Endothelial cell (in vitro differentiated cells): ENCODE measurements at regions not wholly inside any gene's neighbourhood (a gene's known extent, or its start where the extent isn't known, plus 50 kb on each side); places are given as distances from the start of the nearest gene placed in this dataset.

Experiments
- DNase-seq: peaks from one replicate; pipeline ENCODE4 v3.0.0; 2021; ENCODE audit warnings: low spot score
- H3K27ac Mint-ChIP-seq: one replicate; pipeline ENCODE4 v1.8.0; 2021; ENCODE audit warnings: mixed read lengths, inconsistent platforms; ENCODE audit not compliant: unreplicated experiment
- H3K27me3 Mint-ChIP-seq: one replicate; pipeline ENCODE4 v1.8.0; 2021; ENCODE audit warnings: mild to moderate bottlenecking, moderate library complexity, mixed read lengths, inconsistent platforms; ENCODE audit not compliant: unreplicated experiment
- H3K36me3 Mint-ChIP-seq: one replicate; pipeline ENCODE4 v1.8.0; 2021; ENCODE audit warnings: mild to moderate bottlenecking, low read depth, mixed read lengths, inconsistent platforms; ENCODE audit not compliant: unreplicated experiment
- H3K4me1 Mint-ChIP-seq: one replicate; pipeline ENCODE4 v1.8.0; 2021; ENCODE audit warnings: mild to moderate bottlenecking, mixed read lengths, inconsistent platforms; ENCODE audit not compliant: unreplicated experiment
- H3K4me3 Mint-ChIP-seq: one replicate; pipeline ENCODE4 v1.8.0; 2021; ENCODE audit warnings: mild to moderate bottlenecking, mixed read lengths, inconsistent platforms; ENCODE audit not compliant: unreplicated experiment
- H3K9me3 Mint-ChIP-seq: one replicate; pipeline ENCODE4 v1.8.0; 2021; ENCODE audit warnings: mixed read lengths, inconsistent platforms; ENCODE audit not compliant: unreplicated experiment
- CTCF ChIP-seq: fragments of 200-600 bp; sonication (generic); IDR thresholded peaks from one replicate; pipeline ENCODE4 v1.5.0; 2021; ENCODE audit warnings: antibody characterized with exemption; ENCODE audit not compliant: unreplicated experiment

- Mint-ChIP-seq H3K27me3 (no peaks in the 10 kb centered on the region), H3K9me3 (no peaks in the 10 kb centered on the region), H3K4me1 (no peaks in the 10 kb centered on the region), H3K27ac (no peak overlapping the region), H3K36me3 (no peaks in the 10 kb centered on the region), H3K4me3 (no peak overlapping the region)
- TF ChIP-seq CTCF = no peak
- DNase-seq = no peak
Observed at GRCh38 chr7:53900856-53901528, 641.2 kb upstream of the VSTM2A start.

DNA sequence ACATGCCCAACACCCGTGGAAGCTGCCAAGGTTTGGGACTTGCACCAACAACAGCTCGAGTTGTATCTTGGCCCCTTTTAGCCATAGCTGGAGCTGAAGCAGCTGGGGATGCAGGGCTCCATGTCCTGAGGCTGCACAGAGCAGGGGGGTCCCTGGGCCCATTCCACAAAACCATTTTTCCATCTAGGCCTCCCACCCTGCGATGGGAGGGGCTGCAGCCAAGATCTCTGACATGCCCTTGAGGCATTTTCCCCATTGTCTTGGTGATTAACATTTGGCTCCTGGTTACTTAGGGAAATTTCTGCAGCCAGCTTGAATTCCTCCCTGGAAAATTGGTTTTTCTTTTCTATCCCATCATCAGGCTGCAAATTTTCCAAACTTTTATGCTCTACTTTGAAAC lies 637.8 kb upstream of the VSTM2A start:
- no peak overlapping the region for H3K27ac Mint-ChIP-seq
- no peak overlapping the region for H3K4me3 Mint-ChIP-seq
- no peak for TF ChIP-seq CTCF
- H3K4me1 Mint-ChIP-seq = no peaks in the 10 kb centered on the region
- no peak for DNase-seq
- no peaks in the 10 kb centered on the region for H3K36me3 Mint-ChIP-seq
- H3K9me3 Mint-ChIP-seq = no peaks in the 10 kb centered on the region
- no peaks in the 10 kb centered on the region for H3K27me3 Mint-ChIP-seq

GRCh38 chr7:53917637-53918036 lies 624.5 kb upstream of the VSTM2A start:
- no peak for TF ChIP-seq CTCF
- Mint-ChIP-seq H3K27ac (no peak overlapping the region), H3K9me3 (no peaks in the 10 kb centered on the region), H3K4me1 (no peaks in the 10 kb centered on the region), H3K36me3 (no peaks in the 10 kb centered on the region), H3K4me3 (no peak overlapping the region), H3K27me3 (no peaks in the 10 kb centered on the region)
- no peak for DNase-seq

DNA sequence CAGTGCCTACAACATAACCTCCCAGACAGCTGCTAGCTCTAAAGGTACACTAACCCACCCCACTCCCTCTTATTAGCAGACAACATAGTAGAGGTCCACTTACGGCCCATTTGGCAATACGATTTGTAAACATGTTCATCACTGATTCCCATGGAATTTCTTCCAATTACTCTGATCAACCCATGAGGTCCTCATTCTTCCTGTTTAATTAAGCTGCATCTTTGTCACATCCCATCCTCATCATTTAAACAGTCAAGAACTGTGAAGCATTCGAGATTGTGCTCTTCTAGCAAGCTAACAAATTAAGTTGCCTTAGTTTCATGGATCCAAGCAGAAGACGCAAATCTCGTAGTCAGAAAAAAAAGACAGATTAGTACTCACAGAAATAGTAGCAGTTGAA lies 622.2 kb upstream of the VSTM2A start:
- no peak for TF ChIP-seq CTCF
- DNase-seq = no peak
- no peaks in the 10 kb centered on the region for H3K4me1 Mint-ChIP-seq
- H3K27ac Mint-ChIP-seq = no peak overlapping the region
- no peaks in the 10 kb centered on the region for H3K27me3 Mint-ChIP-seq
- no peaks in the 10 kb centered on the region for H3K36me3 Mint-ChIP-seq
- H3K9me3 Mint-ChIP-seq = no peaks in the 10 kb centered on the region
- H3K4me3 Mint-ChIP-seq = no peak overlapping the region

GRCh38 chr7:53940483-53940882 lies 601.7 kb upstream of the VSTM2A start:
- Mint-ChIP-seq H3K27me3 (no peaks in the 10 kb centered on the region), H3K4me1 (no peaks in the 10 kb centered on the region), H3K4me3 (no peak overlapping the region), H3K36me3 (no peaks in the 10 kb centered on the region), H3K27ac (no peak overlapping the region), H3K9me3 (no peaks in the 10 kb centered on the region)
- no peak for TF ChIP-seq CTCF
- DNase-seq = no peak
